ENCODE measurements at regions not wholly inside any gene's neighbourhood (a gene's known extent, or its start where the extent isn't known, plus 50 kb on each side); places are given as distances from the start of the nearest gene placed in this dataset.

DNA sequence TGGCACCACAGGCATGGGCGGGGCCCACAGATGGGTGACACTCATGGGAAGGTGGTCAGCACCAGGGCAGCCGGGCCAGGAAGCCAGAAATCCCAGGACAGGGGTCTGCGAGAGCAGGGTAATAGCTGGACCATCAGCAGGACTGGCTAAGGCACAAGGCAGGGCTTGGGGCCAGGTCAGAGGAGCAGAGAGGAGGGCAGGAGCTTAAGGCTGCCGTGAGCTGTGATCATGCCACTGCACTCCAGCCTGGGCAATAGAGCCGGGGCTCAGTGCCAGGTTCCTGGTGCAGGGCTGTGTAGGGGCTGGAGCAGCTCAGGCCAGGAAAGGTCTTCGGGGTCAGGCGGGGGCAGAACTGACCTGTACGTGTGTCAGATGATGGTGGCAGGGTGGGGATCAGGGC is 64.2 kb upstream of the LINGO1 start:
- Histone ChIP-seq H3K27me3 (ENCODE audit: control insufficient read depth, insufficient read depth, low read length) (no peaks in the 10 kb centered on the region), H3K36me3 (replicated peaks; ENCODE audit: control insufficient read depth, insufficient read depth, low read length) (no peaks in the 10 kb centered on the region), H3K4me3 (ENCODE audit: insufficient read depth, low read depth, low read length) (no peak overlapping the region)
- DNase-seq: no peak

- Histone ChIP-seq H3K36me3 (replicated peaks; ENCODE audit: control insufficient read depth, insufficient read depth, low read length) (no peaks in the 10 kb centered on the region), H3K4me3 (ENCODE audit: insufficient read depth, low read depth, low read length) (no peak overlapping the region), H3K27me3 (ENCODE audit: control insufficient read depth, insufficient read depth, low read length) (no peaks in the 10 kb centered on the region)
- no peak for DNase-seq
Observed at GRCh38 chr15:77695961-77696582, 63.4 kb upstream of the LINGO1 start.

DNA sequence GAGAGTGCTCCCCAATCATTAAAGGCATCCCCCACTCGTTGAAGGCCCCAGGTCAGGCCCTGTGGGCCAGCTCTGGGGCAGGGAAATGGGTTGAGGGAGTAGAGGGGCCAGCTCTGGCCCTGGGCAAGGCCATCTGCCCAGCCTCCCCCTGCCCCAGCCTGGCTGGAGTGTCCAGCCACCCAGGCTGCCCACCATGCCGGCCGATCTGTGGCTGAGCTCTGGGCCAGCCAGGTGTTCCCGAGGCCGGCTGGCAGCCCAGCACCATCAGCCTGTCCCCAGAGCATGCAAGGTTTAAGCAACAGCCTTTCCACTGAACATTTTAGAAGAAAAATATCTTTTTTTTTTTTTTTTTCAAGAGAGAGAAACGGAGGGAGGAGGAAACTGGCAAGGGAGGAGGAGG is 62.8 kb upstream of the LINGO1 start:
- no peaks in the 10 kb centered on the region for H3K27me3 ChIP-seq (ENCODE audit: control insufficient read depth, insufficient read depth, low read length)
- no peak overlapping the region for H3K4me3 ChIP-seq (ENCODE audit: insufficient read depth, low read depth, low read length)
- no peak for DNase-seq

DNA sequence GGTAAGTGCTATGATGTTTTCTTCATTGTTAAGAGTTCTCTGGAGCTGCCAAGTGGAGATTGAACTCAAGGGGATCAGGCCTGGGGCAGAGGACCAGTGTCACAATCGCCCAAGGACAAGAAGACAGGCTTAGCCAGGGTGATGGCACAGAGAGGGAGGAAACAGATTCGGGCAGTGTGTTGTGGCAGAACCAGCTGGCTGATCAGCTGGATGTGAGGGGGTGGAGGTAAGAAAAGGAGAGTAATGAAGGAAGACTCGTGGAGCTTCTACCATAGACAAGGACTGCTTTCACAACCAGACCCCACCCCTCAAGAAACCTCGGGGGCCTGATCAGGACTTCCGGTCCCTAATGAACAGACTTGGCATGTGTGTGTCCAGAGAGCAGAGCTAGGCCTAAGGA is 60.9 kb upstream of the LINGO1 start:
- no peaks in the 10 kb centered on the region for H3K27me3 ChIP-seq (ENCODE audit: control insufficient read depth, insufficient read depth, low read length)
- no peak for DNase-seq
- H3K36me3 ChIP-seq (replicated peaks; ENCODE audit: control insufficient read depth, insufficient read depth, low read length): no peaks in the 10 kb centered on the region
- H3K4me3 ChIP-seq (ENCODE audit: insufficient read depth, low read depth, low read length): no peak overlapping the region

More for the DNA sequence above, 62.8 kb upstream of the LINGO1 start:
- no peaks in the 10 kb centered on the region for H3K36me3 ChIP-seq (replicated peaks; ENCODE audit: control insufficient read depth, insufficient read depth, low read length)

GRCh38 chr15:77692614-77693013 is 59.9 kb upstream of the LINGO1 start:
- no peak overlapping the region for H3K4me3 ChIP-seq (ENCODE audit: insufficient read depth, low read depth, low read length)
- H3K27me3 ChIP-seq (ENCODE audit: control insufficient read depth, insufficient read depth, low read length): no peaks in the 10 kb centered on the region
- no peaks in the 10 kb centered on the region for H3K36me3 ChIP-seq (replicated peaks; ENCODE audit: control insufficient read depth, insufficient read depth, low read length)
- no peak for DNase-seq

DNA sequence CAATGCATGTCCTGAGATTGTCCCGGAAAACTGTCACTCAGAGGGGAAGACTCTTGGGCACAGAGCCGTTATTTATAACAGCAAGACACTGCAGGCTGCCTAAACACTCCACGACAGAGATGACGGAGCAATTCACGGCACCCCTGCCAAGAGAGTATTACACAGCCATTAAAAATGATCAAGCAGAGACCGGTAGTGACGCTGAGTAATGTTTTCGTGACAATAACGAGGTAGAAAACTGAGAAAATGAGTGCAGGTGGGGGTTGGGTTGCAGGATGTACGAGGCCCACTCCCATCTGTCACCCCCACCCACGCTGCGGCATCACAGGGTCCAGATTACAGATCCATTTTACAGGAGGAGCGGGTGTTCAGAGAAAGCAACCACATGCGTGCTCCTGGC is 58.9 kb upstream of the LINGO1 start:
- Histone ChIP-seq H3K27me3 (ENCODE audit: control insufficient read depth, insufficient read depth, low read length) (no peaks in the 10 kb centered on the region), H3K4me3 (ENCODE audit: insufficient read depth, low read depth, low read length) (no peak overlapping the region), H3K36me3 (replicated peaks; ENCODE audit: control insufficient read depth, insufficient read depth, low read length) (no peaks in the 10 kb centered on the region)
- no peak for DNase-seq

- no peak for DNase-seq
- Histone ChIP-seq H3K36me3 (replicated peaks; ENCODE audit: control insufficient read depth, insufficient read depth, low read length) (no peaks in the 10 kb centered on the region), H3K4me3 (ENCODE audit: insufficient read depth, low read depth, low read length) (no peak overlapping the region), H3K27me3 (ENCODE audit: control insufficient read depth, insufficient read depth, low read length) (no peaks in the 10 kb centered on the region)
Observed at GRCh38 chr15:77689821-77690220, 57.1 kb upstream of the LINGO1 start.

DNA sequence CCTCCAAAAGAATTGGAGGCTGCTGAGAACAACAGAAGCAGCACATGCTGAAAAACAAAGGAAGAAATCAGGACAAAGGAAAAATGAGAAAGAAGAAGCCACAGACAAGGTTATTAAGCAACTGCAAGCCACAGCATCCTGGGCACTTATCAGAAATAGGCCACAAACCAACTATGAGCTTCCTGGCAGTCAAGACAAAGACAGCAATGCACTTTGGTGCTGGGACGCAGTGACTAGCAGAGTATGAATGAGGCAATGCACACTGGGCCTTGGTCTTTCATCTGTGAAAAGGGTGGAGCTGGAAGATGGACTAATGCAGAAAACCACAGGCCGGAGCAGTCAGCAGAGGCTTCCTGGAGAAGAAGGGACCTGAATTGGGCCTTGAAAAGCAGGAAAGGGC is 56.0 kb upstream of the LINGO1 start:
- no peaks in the 10 kb centered on the region for H3K27me3 ChIP-seq (ENCODE audit: control insufficient read depth, insufficient read depth, low read length)
- H3K4me3 ChIP-seq (ENCODE audit: insufficient read depth, low read depth, low read length): no peak overlapping the region
- H3K36me3 ChIP-seq (replicated peaks; ENCODE audit: control insufficient read depth, insufficient read depth, low read length): no peaks in the 10 kb centered on the region
- no peak for DNase-seq

DNA sequence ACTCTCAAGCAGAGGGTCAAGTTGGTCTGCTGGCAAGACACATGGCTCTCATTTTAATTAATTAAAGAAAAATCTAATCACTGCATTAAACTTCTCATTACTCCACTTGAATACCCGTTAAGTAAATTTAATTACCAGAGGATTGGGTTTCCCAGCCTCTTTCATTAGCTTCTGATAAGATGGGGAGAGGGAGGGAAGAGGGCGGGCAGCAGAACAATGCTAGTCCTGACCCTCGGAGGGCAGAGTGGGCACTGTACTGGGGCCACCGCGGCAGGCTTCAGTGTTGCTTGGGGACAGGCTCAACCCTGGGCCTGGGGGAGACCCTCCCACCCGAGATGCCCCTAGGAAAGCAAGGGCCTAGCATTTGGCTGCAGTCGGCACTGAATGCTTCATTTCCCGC is 55.6 kb upstream of the LINGO1 start:
- Histone ChIP-seq H3K4me3 (ENCODE audit: insufficient read depth, low read depth, low read length) (no peak overlapping the region), H3K36me3 (replicated peaks; ENCODE audit: control insufficient read depth, insufficient read depth, low read length) (no peaks in the 10 kb centered on the region), H3K27me3 (ENCODE audit: control insufficient read depth, insufficient read depth, low read length) (no peaks in the 10 kb centered on the region)
- no peak for DNase-seq

DNA sequence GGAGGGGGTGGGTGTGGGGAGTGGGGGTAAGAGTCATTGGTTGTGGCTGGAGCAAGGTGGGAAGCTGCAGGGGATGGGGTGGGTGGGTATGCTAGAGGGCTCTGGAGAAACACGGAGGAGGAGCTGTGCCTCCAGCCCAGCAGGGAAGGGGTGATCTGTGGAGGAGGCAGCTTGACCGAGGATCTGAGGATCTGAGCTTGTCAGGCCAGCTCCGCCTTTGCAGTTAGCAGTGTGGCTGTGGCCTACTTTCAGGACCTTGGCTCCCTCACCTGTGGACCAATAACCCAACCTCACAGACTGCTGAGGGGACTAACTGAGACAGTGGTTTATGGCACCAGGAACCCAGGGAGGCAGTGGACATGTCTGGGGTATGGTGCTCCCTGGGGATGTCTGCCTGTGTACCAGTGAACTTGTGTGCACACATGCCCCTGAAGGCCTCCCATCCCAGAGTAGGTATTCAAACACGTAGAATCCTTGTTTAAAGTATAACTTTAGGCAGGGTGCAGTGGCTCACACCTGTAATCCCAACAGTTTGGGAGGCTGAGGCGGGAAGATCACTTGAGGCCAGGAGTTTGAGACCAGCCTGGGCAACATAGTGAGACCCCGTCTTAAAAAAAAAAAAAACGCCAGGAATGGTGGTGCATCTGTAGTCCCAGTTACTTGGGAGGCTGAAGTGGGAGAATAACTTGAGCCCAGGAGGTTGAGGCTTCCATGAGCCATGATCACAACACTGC is 52.5 kb upstream of the LINGO1 start:
- Histone ChIP-seq H3K4me3 (ENCODE audit: insufficient read depth, low read depth, low read length) (no peak overlapping the region), H3K27me3 (ENCODE audit: control insufficient read depth, insufficient read depth, low read length) (no peaks in the 10 kb centered on the region), H3K36me3 (replicated peaks; ENCODE audit: control insufficient read depth, insufficient read depth, low read length) (no peaks in the 10 kb centered on the region)
- no peak for DNase-seq

DNA sequence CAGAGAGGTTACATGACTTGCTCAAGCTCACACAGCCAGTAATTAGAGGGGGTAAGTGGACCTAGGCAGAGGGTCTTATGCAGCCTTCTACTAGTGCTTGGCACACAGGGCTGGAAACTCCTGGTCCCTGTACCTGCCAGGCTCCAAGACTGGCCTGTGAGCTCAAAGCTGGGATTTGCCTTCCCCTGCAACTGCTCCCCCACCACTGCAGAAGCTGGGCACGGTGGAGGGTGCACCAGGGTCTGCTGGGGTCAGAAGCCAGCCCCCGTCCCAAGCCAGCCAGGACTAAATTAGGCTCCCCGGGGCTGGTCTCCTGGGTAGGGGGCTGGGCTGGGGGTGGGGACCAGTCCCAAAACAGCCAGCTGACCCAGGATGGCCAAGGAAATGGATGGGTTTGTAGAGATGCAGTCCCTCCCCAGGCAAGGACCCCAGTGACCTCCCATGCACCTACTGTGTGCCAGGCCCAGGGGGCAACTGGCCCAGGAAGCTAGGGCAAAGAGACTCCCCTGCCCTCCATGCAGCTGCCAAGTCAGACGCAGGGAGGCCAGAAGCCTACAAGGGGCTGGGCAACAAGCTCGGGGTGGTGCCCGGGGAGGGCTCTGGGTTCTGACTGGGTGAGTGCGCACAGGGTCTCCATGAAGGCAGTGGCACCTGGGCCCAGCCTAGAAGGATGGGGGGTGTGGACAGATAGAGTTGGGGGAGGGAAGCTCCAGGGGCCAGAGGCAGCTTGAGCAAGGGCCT is 51.8 kb upstream of the LINGO1 start:
- Histone ChIP-seq H3K36me3 (replicated peaks; ENCODE audit: control insufficient read depth, insufficient read depth, low read length) (no peaks in the 10 kb centered on the region), H3K4me3 (ENCODE audit: insufficient read depth, low read depth, low read length) (no peak overlapping the region), H3K27me3 (ENCODE audit: control insufficient read depth, insufficient read depth, low read length) (no peaks in the 10 kb centered on the region)
- no peak for DNase-seq

DNA sequence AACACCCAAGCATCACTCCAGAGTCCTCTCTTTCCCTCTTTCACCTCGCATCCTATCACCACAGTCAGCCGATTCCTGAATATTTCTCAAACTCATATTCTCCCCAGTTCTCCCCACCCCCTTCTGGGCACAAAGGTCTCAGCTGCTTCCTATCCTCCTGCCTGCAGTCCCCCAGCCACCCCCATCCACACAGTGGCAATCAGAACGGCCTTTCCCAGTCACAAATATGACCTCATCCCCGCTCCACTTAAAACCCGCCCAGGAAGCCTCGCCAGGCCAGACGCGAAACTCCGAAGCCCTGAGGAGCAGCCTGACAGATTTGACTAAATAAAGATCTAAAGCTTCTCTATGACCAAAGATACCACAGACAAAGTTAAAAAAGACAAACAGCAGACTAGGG is 49.9 kb upstream of the LINGO1 start:
- no peak for DNase-seq
- Histone ChIP-seq H3K27me3 (ENCODE audit: control insufficient read depth, insufficient read depth, low read length) (no peaks in the 10 kb centered on the region), H3K4me3 (ENCODE audit: insufficient read depth, low read depth, low read length) (no peak overlapping the region), H3K36me3 (replicated peaks; ENCODE audit: control insufficient read depth, insufficient read depth, low read length) (no peaks in the 10 kb centered on the region)
